WI38 (cell line): ENCODE measurements at regions not wholly inside any gene's neighbourhood (a gene's known extent, or its start where the extent isn't known, plus 50 kb on each side); places are given as distances from the start of the nearest gene placed in this dataset.
A peak's percentile ranks its signal among the peaks of the same experiment; 100 is the strongest.

ENCODE experiments used
- H3K4me3 ChIP-seq: 2 replicates; pipeline ENCODE4 v1.5.1; 2011; ENCODE audit warnings: low read depth, mild to moderate bottlenecking, control low read depth, low read length
- CTCF ChIP-seq: IDR thresholded peaks from 2 replicates; pipeline ENCODE4 v1.5.1; 2012; ENCODE audit warnings: low read depth, mild to moderate bottlenecking, control low read depth, low read length

DNA sequence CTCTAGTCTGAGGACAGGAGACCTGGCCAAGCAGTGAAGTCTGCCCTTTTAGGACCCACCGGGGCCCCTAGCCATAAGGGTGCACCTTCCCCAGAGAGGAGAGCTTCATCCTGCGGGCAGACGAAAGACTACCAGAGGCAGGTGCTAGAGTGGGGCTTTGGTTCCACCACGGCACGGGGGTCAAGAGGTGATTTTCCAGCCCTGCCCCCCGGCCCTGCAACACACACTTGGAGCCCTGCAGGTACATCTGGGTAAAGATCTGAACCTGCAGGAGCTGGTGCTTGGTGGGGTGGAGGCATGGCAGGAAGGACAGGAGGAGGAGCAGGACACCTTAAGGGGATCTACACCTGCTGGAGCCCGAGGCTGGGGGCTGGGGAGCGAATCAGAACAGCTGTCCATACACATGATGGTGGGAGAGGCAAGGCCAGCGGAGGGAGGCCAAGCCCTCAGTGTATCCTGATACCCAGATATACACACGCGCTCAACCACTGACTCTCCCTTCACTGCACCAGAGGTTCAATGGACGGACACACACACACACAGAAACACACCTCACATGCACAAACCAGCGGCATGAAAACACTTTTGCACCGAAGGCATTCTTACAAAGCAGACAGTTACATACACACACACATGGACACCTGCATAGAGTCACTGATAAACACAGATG lies 98.4 kb upstream of the MVB12B start:
- TF ChIP-seq CTCF = no peak
- no peak overlapping the region for H3K4me3 ChIP-seq

DNA sequence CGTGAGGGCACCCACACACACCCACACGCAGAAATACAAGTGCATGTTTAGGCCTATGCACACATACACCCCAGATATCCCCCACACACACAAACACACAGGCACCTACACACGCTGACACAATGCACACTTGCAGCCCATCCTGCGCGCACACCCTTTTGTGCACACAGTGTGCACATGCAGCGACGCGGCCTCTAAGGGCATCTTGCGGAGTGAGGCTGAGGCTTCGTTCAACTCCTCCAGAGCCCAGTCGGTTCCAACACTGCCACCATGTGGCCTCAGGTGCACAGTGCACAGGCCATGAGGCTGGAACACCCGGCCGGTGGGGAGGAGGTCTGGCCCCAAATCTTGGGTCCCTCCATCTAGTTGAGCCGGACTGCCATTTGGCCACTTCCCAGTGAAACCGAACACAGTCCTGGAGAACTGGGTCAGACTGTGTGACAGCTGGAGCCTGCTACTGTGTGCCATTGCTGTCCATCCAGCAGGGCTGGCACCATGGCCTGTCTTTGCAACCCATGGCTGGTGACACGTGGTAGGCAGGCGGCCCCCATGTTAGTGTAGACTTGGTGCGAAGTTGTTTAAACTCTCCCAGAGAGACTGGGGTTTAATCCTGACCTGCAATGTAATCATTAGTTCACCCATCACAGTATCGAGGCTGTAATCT lies 97.7 kb upstream of the MVB12B start:
- TF ChIP-seq CTCF = peak; percentile 93
- H3K4me3 ChIP-seq = no peak overlapping the region

DNA sequence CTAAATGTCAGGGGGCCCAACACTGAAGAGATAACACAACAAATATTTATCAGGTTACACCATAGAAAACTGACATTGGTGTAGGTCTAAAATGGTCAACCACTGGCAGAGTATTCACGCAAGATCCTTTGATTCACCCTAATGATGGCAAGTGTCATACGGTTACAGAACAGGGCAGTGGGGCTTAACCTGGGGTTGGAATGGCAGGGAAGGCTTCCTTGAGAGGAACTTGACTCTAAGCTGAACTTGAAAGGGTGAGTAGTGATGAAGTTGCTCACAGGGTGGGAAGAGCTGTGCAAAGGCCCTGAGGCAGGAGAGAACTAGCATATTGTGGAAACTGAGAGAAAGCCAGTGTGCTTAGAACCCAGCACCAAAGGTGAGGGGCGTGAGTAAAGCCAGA lies 97.1 kb upstream of the MVB12B start:
- no peak overlapping the region for H3K4me3 ChIP-seq
- no peak for TF ChIP-seq CTCF

GRCh38 chr9:126230692-126231091 lies 95.9 kb upstream of the MVB12B start:
- no peak overlapping the region for H3K4me3 ChIP-seq
- no peak for TF ChIP-seq CTCF

GRCh38 chr9:126232461-126232860 lies 94.2 kb upstream of the MVB12B start:
- no peak overlapping the region for H3K4me3 ChIP-seq
- TF ChIP-seq CTCF = no peak

DNA sequence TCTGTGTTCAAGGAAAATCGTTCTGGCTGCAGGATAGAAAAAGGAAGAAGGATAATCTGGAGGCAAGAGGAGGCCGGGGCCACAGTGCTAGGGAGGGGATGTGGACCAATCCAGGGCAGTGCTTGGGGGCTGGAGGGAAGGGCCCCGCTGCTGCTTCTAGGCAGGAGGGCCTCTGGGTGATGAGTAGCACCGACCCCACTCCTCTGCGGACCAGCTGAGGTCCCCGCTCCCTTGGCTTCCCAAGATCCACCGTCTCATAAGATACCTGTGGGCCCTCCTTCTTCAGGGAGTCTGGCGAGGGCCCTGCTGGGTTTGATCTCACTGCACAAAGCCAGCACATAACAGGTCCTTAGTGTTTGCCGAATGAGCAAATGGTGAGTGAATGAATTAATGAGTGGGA lies 93.5 kb upstream of the MVB12B start:
- TF ChIP-seq CTCF = no peak
- H3K4me3 ChIP-seq = no peak overlapping the region

GRCh38 chr9:126233913-126234525 lies 92.6 kb upstream of the MVB12B start:
- TF ChIP-seq CTCF = no peak
- H3K4me3 ChIP-seq = no peak overlapping the region
